GM12892 (cell line): ENCODE measurements at regions not wholly inside any gene's neighbourhood (a gene's known extent, or its start where the extent isn't known, plus 50 kb on each side); places are given as distances from the start of the nearest gene placed in this dataset.

Experiments used
- POLR2A ChIP-seq: IDR thresholded peaks from 2 replicates; pipeline ENCODE4 v1.6.1; 2011; ENCODE audit warnings: low read depth, low read length, control low read depth
- POLR2AphosphoS5 ChIP-seq: IDR thresholded peaks from 2 replicates; pipeline ENCODE4 v1.6.1; 2011; ENCODE audit warnings: low read depth, low read length, control low read depth
- TAF1 ChIP-seq: IDR thresholded peaks from 2 replicates; pipeline ENCODE4 v1.6.1; 2011; ENCODE audit warnings: low read depth, mild to moderate bottlenecking, control low read depth, low read length, borderline replicate concordance

DNA sequence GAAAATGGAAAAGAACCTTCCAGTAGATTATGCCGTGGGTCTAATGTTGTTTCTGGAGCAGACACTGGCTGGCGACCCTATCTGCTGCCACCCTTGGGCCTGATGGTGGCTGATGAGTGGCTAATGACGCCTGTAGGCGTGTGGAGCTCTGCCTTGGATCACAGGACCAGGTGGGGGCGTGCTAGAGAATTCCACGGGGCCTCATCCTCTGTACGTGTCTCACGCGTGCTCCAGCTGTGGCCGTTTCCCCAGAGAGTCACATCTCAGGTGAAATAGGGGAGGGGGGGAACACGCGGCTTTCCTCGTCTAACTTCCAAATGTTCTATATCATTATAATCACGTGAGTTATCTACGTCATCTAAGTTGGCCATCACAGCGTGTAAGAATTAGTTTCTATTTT is 160.9 kb upstream of the SMIM21 start:
- TF ChIP-seq POLR2AphosphoS5 (no peak), POLR2A (no peak), TAF1 (no peak)
